ENCODE measurements at regions not wholly inside any gene's neighbourhood (a gene's known extent, or its start where the extent isn't known, plus 50 kb on each side); places are given as distances from the start of the nearest gene placed in this dataset.

DNA sequence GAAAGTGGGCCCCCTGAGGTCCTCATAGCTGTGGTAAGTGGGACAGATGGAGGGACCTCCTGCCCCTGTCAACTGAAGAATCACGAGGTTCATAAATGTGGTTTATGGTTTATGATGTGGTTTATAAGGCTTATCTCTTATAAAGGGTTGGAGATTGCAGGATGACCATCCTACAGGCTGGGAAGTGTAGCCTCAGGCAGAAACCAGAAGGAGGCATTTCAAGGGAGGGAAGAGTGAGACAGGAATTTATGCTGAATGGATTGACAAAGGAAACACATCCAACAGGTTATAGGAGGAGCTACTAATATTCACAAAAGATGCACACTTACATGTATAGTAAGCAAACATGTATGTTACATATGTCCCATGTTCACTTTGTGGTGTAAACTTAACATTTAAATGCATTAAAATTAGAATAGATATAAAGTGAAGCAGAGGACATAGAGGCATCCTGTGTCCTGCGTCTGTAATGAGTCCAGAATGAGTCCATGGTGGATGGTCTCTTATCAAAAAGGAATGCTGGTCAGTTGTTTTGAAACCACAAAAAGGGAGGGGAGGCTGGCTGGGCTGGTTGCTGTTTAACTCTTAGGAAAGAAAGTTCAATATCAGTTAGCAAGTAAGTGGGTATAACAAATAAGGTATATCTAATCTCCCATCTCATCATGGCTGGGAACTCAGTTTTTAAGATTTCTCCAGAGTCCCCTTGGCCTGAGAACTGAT is 149.0 kb upstream of the RMST start:
- TF ChIP-seq POLR2AphosphoS5 (IDR thresholded peaks at IDR 0.05; ENCODE audit: low read depth, low read length) (no peak), POLR2A (IDR thresholded peaks at IDR 0.05; ENCODE audit: borderline replicate concordance, extremely low read depth, insufficient read depth, insufficient read length) (no peak), EZH2phosphoT487 (IDR thresholded peaks at IDR 0.05; ENCODE audit: borderline replicate concordance) (no peak), CBX3 (IDR thresholded peaks at IDR 0.05; ENCODE audit: low read depth) (no peak), RAD21 (IDR thresholded peaks at IDR 0.05; ENCODE audit: low read depth) (no peak), EZH2 (IDR thresholded peaks at IDR 0.05) (no peak), FOSL1 (IDR thresholded peaks at IDR 0.05; ENCODE audit: low read depth) (no peak)
- TF ChIP-seq, protein P1, sequence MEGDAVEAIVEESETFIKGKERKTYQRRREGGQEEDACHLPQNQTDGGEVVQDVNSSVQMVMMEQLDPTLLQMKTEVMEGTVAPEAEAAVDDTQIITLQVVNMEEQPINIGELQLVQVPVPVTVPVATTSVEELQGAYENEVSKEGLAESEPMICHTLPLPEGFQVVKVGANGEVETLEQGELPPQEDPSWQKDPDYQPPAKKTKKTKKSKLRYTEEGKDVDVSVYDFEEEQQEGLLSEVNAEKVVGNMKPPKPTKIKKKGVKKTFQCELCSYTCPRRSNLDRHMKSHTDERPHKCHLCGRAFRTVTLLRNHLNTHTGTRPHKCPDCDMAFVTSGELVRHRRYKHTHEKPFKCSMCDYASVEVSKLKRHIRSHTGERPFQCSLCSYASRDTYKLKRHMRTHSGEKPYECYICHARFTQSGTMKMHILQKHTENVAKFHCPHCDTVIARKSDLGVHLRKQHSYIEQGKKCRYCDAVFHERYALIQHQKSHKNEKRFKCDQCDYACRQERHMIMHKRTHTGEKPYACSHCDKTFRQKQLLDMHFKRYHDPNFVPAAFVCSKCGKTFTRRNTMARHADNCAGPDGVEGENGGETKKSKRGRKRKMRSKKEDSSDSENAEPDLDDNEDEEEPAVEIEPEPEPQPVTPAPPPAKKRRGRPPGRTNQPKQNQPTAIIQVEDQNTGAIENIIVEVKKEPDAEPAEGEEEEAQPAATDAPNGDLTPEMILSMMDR (IDR thresholded peaks at IDR 0.05 in 2 of 3, conservative IDR thresholded peaks at IDR 0.05 in 1 of 3; ENCODE audit: borderline replicate concordance in 1 of 3, insufficient read depth in 1 of 3, low read depth in 2 of 3, low read length in 2 of 3), result no peak
- TF ChIP-seq, protein P2, sequence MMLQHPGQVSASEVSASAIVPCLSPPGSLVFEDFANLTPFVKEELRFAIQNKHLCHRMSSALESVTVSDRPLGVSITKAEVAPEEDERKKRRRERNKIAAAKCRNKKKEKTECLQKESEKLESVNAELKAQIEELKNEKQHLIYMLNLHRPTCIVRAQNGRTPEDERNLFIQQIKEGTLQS (IDR thresholded peaks at IDR 0.05), result no peak
- TF ChIP-seq, protein P3, sequence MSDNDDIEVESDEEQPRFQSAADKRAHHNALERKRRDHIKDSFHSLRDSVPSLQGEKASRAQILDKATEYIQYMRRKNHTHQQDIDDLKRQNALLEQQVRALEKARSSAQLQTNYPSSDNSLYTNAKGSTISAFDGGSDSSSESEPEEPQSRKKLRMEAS (IDR thresholded peaks at IDR 0.05), result no peak
- TF ChIP-seq, protein P4, sequence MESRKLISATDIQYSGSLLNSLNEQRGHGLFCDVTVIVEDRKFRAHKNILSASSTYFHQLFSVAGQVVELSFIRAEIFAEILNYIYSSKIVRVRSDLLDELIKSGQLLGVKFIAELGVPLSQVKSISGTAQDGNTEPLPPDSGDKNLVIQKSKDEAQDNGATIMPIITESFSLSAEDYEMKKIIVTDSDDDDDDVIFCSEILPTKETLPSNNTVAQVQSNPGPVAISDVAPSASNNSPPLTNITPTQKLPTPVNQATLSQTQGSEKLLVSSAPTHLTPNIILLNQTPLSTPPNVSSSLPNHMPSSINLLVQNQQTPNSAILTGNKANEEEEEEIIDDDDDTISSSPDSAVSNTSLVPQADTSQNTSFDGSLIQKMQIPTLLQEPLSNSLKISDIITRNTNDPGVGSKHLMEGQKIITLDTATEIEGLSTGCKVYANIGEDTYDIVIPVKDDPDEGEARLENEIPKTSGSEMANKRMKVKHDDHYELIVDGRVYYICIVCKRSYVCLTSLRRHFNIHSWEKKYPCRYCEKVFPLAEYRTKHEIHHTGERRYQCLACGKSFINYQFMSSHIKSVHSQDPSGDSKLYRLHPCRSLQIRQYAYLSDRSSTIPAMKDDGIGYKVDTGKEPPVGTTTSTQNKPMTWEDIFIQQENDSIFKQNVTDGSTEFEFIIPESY (IDR thresholded peaks at IDR 0.05; ENCODE audit: extremely low read depth, insufficient replicate concordance, low read length), result no peak
- TF ChIP-seq, protein P5, sequence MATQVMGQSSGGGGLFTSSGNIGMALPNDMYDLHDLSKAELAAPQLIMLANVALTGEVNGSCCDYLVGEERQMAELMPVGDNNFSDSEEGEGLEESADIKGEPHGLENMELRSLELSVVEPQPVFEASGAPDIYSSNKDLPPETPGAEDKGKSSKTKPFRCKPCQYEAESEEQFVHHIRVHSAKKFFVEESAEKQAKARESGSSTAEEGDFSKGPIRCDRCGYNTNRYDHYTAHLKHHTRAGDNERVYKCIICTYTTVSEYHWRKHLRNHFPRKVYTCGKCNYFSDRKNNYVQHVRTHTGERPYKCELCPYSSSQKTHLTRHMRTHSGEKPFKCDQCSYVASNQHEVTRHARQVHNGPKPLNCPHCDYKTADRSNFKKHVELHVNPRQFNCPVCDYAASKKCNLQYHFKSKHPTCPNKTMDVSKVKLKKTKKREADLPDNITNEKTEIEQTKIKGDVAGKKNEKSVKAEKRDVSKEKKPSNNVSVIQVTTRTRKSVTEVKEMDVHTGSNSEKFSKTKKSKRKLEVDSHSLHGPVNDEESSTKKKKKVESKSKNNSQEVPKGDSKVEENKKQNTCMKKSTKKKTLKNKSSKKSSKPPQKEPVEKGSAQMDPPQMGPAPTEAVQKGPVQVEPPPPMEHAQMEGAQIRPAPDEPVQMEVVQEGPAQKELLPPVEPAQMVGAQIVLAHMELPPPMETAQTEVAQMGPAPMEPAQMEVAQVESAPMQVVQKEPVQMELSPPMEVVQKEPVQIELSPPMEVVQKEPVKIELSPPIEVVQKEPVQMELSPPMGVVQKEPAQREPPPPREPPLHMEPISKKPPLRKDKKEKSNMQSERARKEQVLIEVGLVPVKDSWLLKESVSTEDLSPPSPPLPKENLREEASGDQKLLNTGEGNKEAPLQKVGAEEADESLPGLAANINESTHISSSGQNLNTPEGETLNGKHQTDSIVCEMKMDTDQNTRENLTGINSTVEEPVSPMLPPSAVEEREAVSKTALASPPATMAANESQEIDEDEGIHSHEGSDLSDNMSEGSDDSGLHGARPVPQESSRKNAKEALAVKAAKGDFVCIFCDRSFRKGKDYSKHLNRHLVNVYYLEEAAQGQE (IDR thresholded peaks at IDR 0.05; ENCODE audit: low read depth), result no peak

All from HCT116 (cell line).